IMR-90 (cell line): ENCODE measurements at regions not wholly inside any gene's neighbourhood (a gene's known extent, or its start where the extent isn't known, plus 50 kb on each side); places are given as distances from the start of the nearest gene placed in this dataset.

ENCODE experiments used
- CTCF ChIP-seq: conservative IDR thresholded peaks from 2 replicates; pipeline ENCODE4 v1.5.1; 2012; ENCODE audit warnings: mild to moderate bottlenecking, low read depth, low read length, improper control_type of control experiment
- FOS ChIP-seq: fragments of 150-350 bp; IDR thresholded peaks from 2 replicates; pipeline ENCODE4 v1.6.1; 2016; ENCODE audit warnings: low read depth, low read length
- POLR2A ChIP-seq: IDR thresholded peaks from 2 replicates; pipeline ENCODE4 v1.6.1; 2012; ENCODE audit warnings: mild to moderate bottlenecking, low read depth, low read length
- RAD21 ChIP-seq: IDR thresholded peaks from 2 replicates; pipeline ENCODE4 v1.6.1; 2012; ENCODE audit warnings: low read length, improper control_type of control experiment
- RFX5 ChIP-seq: IDR thresholded peaks from 2 replicates; pipeline ENCODE4 v1.8.0; 2012; ENCODE audit warnings: low read depth, mild to moderate bottlenecking, low read length, moderate library complexity

GRCh38 chr11:44368886-44369285, 58.9 kb upstream of the ALX4 start:
- TF ChIP-seq POLR2A (no peak), FOS (no peak), RFX5 (no peak), CTCF (no peak), RAD21 (no peak)
